ENCODE measurements at regions not wholly inside any gene's neighbourhood (a gene's known extent, or its start where the extent isn't known, plus 50 kb on each side); places are given as distances from the start of the nearest gene placed in this dataset.

GRCh38 chr1:2935184-2935583 lies 86.1 kb upstream of the ACTRT2 start:
- TF ChIP-seq, protein P1, sequence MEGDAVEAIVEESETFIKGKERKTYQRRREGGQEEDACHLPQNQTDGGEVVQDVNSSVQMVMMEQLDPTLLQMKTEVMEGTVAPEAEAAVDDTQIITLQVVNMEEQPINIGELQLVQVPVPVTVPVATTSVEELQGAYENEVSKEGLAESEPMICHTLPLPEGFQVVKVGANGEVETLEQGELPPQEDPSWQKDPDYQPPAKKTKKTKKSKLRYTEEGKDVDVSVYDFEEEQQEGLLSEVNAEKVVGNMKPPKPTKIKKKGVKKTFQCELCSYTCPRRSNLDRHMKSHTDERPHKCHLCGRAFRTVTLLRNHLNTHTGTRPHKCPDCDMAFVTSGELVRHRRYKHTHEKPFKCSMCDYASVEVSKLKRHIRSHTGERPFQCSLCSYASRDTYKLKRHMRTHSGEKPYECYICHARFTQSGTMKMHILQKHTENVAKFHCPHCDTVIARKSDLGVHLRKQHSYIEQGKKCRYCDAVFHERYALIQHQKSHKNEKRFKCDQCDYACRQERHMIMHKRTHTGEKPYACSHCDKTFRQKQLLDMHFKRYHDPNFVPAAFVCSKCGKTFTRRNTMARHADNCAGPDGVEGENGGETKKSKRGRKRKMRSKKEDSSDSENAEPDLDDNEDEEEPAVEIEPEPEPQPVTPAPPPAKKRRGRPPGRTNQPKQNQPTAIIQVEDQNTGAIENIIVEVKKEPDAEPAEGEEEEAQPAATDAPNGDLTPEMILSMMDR (IDR thresholded peaks at IDR 0.05 in 4 of 5, conservative IDR thresholded peaks at IDR 0.05 in 1 of 5), result no peak
- no peak for TF ChIP-seq POLR2A (IDR thresholded peaks at IDR 0.05)

All from gastrocnemius medialis (tissue), 4 donors.